ENCODE measurements at regions not wholly inside any gene's neighbourhood (a gene's known extent, or its start where the extent isn't known, plus 50 kb on each side); places are given as distances from the start of the nearest gene placed in this dataset.

DNA sequence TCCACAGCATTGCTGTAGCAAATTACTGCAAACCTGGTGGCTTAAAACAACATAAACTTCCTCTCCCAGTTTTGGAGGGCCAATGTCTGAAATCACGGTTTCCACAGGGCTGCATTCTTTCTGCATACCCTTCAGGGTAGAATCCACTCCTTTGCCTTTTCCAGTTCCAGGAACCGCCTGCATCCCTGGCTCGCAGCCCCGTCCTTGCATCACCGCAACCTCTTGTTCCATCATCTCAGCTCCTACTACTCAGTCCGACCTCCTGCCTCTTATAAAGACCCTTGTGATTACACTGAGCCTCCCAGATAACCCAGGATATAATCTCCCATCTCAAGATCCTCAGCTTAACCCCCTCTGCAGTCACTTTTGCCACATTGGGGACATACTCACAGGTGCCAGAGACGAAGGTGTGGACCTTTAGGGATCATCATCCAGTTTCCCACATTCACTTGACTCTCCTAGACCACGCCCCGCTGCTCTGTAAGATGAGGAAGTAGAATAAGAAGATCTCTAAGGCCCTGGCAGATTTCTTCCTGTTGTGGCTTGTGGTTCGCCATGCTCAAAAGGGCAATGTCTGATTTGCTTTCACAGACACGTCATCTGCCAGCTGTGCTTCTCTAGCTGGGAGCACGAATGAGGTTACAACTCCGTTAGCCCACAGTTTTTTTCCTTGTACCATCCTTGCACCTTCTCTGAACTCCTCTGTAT is 103.6 kb upstream of the AGAP1 start:
- no peak for DNase-seq (ENCODE audit: extremely low spot score)
- TF ChIP-seq, protein P1, sequence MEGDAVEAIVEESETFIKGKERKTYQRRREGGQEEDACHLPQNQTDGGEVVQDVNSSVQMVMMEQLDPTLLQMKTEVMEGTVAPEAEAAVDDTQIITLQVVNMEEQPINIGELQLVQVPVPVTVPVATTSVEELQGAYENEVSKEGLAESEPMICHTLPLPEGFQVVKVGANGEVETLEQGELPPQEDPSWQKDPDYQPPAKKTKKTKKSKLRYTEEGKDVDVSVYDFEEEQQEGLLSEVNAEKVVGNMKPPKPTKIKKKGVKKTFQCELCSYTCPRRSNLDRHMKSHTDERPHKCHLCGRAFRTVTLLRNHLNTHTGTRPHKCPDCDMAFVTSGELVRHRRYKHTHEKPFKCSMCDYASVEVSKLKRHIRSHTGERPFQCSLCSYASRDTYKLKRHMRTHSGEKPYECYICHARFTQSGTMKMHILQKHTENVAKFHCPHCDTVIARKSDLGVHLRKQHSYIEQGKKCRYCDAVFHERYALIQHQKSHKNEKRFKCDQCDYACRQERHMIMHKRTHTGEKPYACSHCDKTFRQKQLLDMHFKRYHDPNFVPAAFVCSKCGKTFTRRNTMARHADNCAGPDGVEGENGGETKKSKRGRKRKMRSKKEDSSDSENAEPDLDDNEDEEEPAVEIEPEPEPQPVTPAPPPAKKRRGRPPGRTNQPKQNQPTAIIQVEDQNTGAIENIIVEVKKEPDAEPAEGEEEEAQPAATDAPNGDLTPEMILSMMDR (IDR thresholded peaks at IDR 0.05): no peak
- no peak for TF ChIP-seq EP300 (IDR thresholded peaks at IDR 0.05)
- TF ChIP-seq POLR2A (IDR thresholded peaks at IDR 0.05; ENCODE audit: low read depth): no peak
- TF ChIP-seq POLR2AphosphoS5 (IDR thresholded peaks at IDR 0.05): no peak
- Histone ChIP-seq H3K9me3 (no peaks in the 10 kb centered on the region), H3K27me3 (peaks cover 0 to 11% (median 0%) of the 10 kb centered on the region in 4 donors), H3K36me3 (no peaks in the 10 kb centered on the region), H3K4me3 (no peak overlapping the region), H3K27ac (replicated peaks in 1 of 4) (no peak overlapping the region), H3K4me1 (no peaks in the 10 kb centered on the region)
- intact Hi-C loops (cut with DNase I): no loop called here
- 71% methylated on average over 13 of the region's 13 CpGs for WGBS

DNA sequence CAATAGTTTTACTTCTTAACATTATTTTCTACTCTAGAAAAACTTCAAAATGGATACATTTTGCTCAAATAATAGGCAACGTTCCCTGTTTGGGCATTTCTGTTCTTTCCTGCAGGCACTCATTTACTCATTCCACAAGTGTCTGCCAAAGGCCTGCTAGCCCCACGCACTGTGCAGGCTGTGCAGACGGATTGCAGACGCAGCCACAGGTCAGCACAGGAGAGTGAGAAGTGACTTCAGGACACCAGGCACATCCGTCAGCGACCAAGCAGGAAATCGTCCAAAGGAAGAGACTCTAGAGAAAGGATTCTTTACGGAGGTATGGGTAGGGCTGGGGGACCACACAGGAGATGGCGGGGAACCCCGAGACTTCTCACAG is 103.0 kb upstream of the AGAP1 start:
- 50% methylated on average over 10 of the region's 10 CpGs for WGBS
- TF ChIP-seq POLR2AphosphoS5 (IDR thresholded peaks at IDR 0.05) (no peak), EP300 (IDR thresholded peaks at IDR 0.05) (no peak), POLR2A (IDR thresholded peaks at IDR 0.05; ENCODE audit: low read depth) (no peak)
- TF ChIP-seq, protein P1 (IDR thresholded peaks at IDR 0.05): no peak
- intact Hi-C loops (cut with DNase I): no loop called here

DNA sequence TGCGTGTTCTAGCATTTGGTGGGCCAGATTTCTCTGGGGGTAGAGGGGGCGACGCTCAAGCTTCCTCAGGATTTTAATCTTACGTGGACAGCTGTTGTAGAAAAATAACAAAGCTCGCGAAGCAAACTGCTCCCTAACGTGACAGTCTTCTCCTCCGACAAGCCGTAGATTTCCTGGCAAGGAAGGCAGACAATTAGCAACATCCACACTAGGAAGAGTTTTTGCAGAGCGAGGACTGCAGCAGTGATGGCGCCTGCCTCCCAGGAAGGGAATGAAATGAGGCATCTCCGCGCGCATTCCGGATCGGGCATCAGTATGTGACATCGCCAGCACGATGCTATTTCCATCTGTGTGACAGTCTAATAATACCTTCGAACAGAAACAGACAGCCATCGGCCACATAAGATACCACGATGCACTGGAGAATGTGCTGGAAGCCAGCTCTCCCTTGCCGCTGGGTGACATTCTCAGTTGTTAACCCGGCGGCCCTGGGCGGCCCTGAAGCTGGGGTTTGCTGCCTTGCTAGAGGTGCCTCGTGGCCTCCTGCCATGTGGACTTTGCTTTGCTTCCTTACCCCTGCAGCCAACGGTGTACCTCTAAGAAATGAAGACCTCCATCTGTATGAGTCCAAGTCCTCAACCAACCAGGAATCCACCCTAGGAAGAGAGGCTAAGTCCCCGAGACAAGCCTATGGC is 101.8 kb upstream of the AGAP1 start:
- Histone ChIP-seq H3K4me3 (no peak overlapping the region), H3K27ac (replicated peaks in 1 of 4) (no peak overlapping the region), H3K27me3 (peaks cover 0 to 15% (median 0%) of the 10 kb centered on the region in 4 donors), H3K4me1 (no peaks in the 10 kb centered on the region), H3K36me3 (no peaks in the 10 kb centered on the region), H3K9me3 (no peaks in the 10 kb centered on the region)
- intact Hi-C loops (cut with DNase I): no loop called here
- DNase-seq (ENCODE audit: extremely low spot score): no peak
- TF ChIP-seq POLR2A (IDR thresholded peaks at IDR 0.05; ENCODE audit: low read depth) (no peak), POLR2AphosphoS5 (IDR thresholded peaks at IDR 0.05) (no peak), EP300 (IDR thresholded peaks at IDR 0.05) (no peak)
- TF ChIP-seq, protein P1 (IDR thresholded peaks at IDR 0.05): no peak
- 85% methylated on average over 26 of the region's 28 CpGs for WGBS

More for the DNA sequence above, 103.0 kb upstream of the AGAP1 start:
- H3K9me3 ChIP-seq: no peaks in the 10 kb centered on the region
- H3K4me1 ChIP-seq: no peaks in the 10 kb centered on the region
- H3K27ac ChIP-seq (replicated peaks in 1 of 4): no peak overlapping the region
- H3K27me3 ChIP-seq: peaks cover 0 to 11% (median 0%) of the 10 kb centered on the region in 4 donors
- DNase-seq (ENCODE audit: extremely low spot score): no peak
- no peak overlapping the region for H3K4me3 ChIP-seq
- no peaks in the 10 kb centered on the region for H3K36me3 ChIP-seq

DNA sequence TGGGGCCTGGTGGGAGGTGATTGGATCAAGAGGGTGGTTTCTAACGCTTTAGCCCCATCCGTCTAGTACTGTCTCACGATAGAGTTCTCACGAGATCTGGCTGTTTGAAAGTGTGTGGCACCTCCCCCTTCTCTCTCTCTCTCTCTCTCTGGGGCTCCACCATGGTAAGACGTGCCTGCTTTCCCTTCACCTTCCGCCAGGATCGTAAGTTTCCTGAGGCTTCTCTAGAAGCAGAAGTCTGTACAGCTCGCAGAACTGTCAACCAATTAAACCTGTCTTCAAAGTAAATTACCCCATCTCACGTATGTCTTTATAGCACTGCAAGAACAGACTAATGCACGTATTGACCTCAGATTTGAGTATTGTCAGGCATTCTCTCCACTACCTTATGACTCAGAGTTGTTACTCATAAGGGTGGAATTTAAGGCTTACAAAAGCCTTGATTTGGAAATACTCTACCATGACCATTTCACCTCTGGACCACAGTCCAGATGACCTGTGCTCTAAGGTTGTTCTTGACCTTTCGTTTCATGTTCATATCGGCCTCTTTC is 99.5 kb upstream of the AGAP1 start:
- intact Hi-C loops (cut with DNase I): no loop called here
- Histone ChIP-seq H3K4me1 (no peaks in the 10 kb centered on the region), H3K4me3 (no peak overlapping the region), H3K9me3 (no peaks in the 10 kb centered on the region), H3K27me3 (peaks cover 0 to 17% (median 0%) of the 10 kb centered on the region in 4 donors), H3K36me3 (no peaks in the 10 kb centered on the region), H3K27ac (replicated peaks in 1 of 4) (no peak overlapping the region)
- 84% methylated on average over 12 of the region's 12 CpGs for WGBS
- TF ChIP-seq POLR2A (IDR thresholded peaks at IDR 0.05; ENCODE audit: low read depth) (no peak), EP300 (IDR thresholded peaks at IDR 0.05) (no peak)
- TF ChIP-seq, protein P1 (IDR thresholded peaks at IDR 0.05): no peak
- DNase-seq (ENCODE audit: extremely low spot score): no peak
